OCI-M1 (cell line): ENCODE measurements at regions not wholly inside any gene's neighbourhood (a gene's known extent, or its start where the extent isn't known, plus 50 kb on each side); places are given as distances from the start of the nearest gene placed in this dataset.
"Not testable (repeated sequence)": the region's sequence is repeated elsewhere in the genome, so short reads cannot be mapped to it uniquely, and the experiment has no call there.

Experiments used
- DNase-seq: peaks from one replicate; lab custom pipeline; 2025; lab: John Stamatoyannopoulos, UW

DNA sequence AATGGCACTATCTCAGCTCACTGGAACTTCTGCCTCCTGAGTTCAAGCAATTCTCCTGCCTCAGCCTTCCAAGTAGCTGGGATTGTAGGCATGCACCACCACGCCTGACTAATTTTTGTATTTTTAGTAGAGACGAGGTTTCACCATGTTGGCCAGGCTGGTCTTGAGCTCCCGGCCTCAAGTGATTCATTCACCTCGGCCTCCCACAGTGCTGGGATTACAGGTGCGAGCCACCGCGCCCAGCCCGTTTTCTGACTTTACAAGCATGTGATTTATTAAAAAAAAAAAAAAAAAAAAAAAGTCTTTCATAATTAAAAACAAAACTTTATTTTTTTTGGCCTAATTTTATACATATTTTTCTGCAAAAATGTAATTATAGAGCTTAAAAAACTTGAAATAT is 64.8 kb upstream of the DGKB start:
- DNase-seq, result not testable (repeated sequence)

DNA sequence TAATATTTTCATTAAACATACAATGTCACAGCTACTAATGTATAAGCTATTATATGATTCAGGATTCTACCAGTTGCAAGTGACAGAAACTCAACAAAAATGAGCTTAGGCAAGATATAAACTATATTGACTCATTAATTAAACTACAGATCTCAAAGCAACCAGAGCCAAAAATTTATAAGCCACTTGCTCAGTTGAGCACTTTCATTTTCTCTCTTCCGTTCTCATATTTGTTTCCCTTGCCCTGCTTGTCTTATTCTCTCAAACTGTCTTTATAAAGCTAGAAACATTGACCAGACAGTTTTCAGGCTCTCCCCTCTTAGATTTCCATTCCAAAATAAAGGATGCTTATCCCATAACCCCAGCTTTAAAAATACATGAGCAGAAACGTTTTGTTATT is 60.2 kb upstream of the DGKB start:
- peak; percentile 36 for DNase-seq

DNA sequence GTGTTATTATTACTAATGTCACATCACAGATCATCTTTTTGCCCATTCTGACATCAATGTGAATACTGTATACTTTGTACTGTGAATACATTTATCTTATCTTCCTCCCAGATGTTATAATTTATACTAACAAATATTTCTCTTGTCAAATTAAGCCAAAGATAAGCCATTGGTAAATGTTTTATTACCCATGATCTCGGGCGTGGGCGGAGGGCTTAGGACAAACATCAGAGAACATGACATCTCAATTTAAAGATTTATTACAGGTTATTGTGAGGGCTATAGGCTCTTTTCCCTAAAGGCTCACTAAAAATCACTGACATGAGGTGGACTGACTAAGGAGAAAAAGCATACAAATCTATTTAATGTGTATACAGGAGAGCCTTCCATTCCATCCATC is 58.2 kb upstream of the DGKB start:
- no peak for DNase-seq

- no peak for DNase-seq
Measured at GRCh38 chr7:14959339-14959738, 56.8 kb upstream of the DGKB start.

DNA sequence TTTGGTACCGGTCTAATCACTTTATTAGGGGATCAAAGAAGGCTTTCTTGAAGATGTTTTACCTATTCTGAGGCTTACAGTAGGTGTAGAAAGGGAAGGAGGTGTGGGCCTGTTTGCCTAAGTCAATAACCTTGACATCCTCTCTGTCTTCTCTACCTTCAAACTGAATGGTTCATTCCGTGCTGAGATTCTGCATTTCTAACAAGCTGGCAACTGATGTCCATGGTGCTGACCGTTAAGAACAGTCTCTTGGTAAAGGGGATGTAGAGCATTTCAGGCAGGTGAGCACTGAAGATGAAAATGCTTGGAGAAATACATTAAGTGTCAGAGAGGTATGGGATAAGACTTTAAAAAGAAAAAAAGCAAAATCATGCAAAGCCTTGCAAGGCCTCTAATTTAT is 51.5 kb upstream of the DGKB start:
- DNase-seq, result no peak
